GM12873 (cell line): ENCODE measurements at regions not wholly inside any gene's neighbourhood (a gene's known extent, or its start where the extent isn't known, plus 50 kb on each side); places are given as distances from the start of the nearest gene placed in this dataset.

Source experiments
- CTCF ChIP-seq: IDR thresholded peaks from 2 replicates; pipeline ENCODE4 v1.5.1; 2012; ENCODE audit warnings: low read depth, mild to moderate bottlenecking, moderate library complexity, low read length, control low read depth; ENCODE audit not compliant: insufficient read depth; ENCODE audit errors: missing control alignments

GRCh38 chr17:69672924-69673323 is 258.4 kb downstream of the MAP2K6 start:
- no peak for TF ChIP-seq CTCF

GRCh38 chr17:69677130-69677529 is 262.6 kb downstream of the MAP2K6 start:
- no peak for TF ChIP-seq CTCF

- TF ChIP-seq CTCF: no peak
These were observed 263.7 kb downstream of the MAP2K6 start for GRCh38 chr17:69678206-69678605.

GRCh38 chr17:69679829-69680228 is 265.3 kb downstream of the MAP2K6 start:
- TF ChIP-seq CTCF: no peak

GRCh38 chr17:69684251-69684650 is 269.8 kb downstream of the MAP2K6 start:
- TF ChIP-seq CTCF: no peak

- no peak for TF ChIP-seq CTCF
These were observed 276.0 kb downstream of the MAP2K6 start for GRCh38 chr17:69690531-69690930.

GRCh38 chr17:69692171-69692570 is 277.7 kb downstream of the MAP2K6 start:
- no peak for TF ChIP-seq CTCF
